ENCODE measurements at regions not wholly inside any gene's neighbourhood (a gene's known extent, or its start where the extent isn't known, plus 50 kb on each side); places are given as distances from the start of the nearest gene placed in this dataset.

DNA sequence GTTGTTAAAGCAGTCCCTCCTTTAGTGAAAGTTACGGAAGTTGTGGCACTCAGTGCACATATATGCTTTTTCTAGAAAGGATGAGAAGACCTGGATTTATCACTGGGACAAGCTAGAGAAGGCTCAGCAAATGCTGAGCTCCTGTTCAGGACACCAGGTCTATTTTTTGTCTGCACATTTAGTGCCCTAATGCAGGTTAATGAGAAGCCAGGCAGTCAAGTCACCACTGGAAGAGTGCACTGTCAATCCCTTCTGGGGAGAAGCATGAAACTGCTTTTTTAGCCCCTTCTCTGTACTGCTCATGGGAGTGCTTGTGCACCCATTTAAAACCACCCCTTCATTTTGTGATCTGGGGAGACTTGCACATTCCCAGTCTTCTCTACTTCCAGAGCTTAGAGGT lies 624.1 kb upstream of the USP24 start:
- 96 to 100% methylated on average over 1 of the region's 1 CpG for WGBS, 2 experiments (ENCODE audit: insufficient coverage in 1 of 2, insufficient read length in 1 of 2)
- no peak overlapping the region for H3K4me3 ChIP-seq (ENCODE audit: low read length)
- no peak overlapping the region for H3K27ac ChIP-seq (ENCODE audit: low read depth, low read length)
- TF ChIP-seq, protein P1, sequence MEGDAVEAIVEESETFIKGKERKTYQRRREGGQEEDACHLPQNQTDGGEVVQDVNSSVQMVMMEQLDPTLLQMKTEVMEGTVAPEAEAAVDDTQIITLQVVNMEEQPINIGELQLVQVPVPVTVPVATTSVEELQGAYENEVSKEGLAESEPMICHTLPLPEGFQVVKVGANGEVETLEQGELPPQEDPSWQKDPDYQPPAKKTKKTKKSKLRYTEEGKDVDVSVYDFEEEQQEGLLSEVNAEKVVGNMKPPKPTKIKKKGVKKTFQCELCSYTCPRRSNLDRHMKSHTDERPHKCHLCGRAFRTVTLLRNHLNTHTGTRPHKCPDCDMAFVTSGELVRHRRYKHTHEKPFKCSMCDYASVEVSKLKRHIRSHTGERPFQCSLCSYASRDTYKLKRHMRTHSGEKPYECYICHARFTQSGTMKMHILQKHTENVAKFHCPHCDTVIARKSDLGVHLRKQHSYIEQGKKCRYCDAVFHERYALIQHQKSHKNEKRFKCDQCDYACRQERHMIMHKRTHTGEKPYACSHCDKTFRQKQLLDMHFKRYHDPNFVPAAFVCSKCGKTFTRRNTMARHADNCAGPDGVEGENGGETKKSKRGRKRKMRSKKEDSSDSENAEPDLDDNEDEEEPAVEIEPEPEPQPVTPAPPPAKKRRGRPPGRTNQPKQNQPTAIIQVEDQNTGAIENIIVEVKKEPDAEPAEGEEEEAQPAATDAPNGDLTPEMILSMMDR (conservative IDR thresholded peaks at IDR 0.05): no peak
- no peak overlapping the region for H3K9ac ChIP-seq (ENCODE audit: extremely low read depth, low read length, poor library complexity, severe bottlenecking)
- Mint-ChIP-seq H3K4me1 (peaks cover 8% of the 10 kb centered on the region), H3K4me3 (no peak overlapping the region), H3K27me3 (ENCODE audit: insufficient read depth) (peaks cover 24% of the 10 kb centered on the region), H3K9me3 (no peaks in the 10 kb centered on the region), H3K36me3 (ENCODE audit: low read depth) (no peaks in the 10 kb centered on the region), H3K27ac (no peak overlapping the region)
- no peaks in the 10 kb centered on the region for H3K27me3 ChIP-seq (ENCODE audit: control insufficient read depth, insufficient read depth, low read length, poor library complexity, severe bottlenecking)
- no peaks in the 10 kb centered on the region for H3K9me3 ChIP-seq (ENCODE audit: control insufficient read depth, low read length)
- H3K4me1 ChIP-seq (ENCODE audit: control insufficient read depth, insufficient read depth, low read length): no peaks in the 10 kb centered on the region
- no peak for DNase-seq
- H3K36me3 ChIP-seq (ENCODE audit: control insufficient read depth, insufficient read depth, low read length): no peaks in the 10 kb centered on the region

DNA sequence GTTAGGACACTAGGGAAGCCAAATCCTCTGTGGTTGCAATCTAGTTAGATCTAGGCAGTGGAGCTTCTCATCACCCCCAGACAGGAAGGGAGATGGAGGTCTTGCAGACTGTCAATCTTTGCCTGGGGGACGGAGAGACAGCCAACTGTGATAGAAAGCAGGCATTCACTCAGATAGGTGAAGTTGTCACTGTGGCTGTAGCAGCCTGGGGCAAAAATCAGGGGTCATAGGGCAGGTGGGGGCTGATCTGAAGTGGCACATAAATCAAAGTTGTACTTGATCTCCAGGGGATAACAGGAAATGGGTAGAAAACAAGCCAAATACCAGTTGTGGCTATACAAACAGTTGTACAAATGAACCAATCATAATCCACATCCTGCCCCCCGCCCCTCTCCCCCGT lies 620.9 kb upstream of the USP24 start:
- Histone ChIP-seq H3K27ac (ENCODE audit: low read depth, low read length) (no peak overlapping the region), H3K27me3 (ENCODE audit: control insufficient read depth, insufficient read depth, low read length, poor library complexity, severe bottlenecking) (peaks cover 9% of the 10 kb centered on the region), H3K4me1 (ENCODE audit: control insufficient read depth, insufficient read depth, low read length) (no peaks in the 10 kb centered on the region), H3K4me3 (ENCODE audit: low read length) (no peak overlapping the region), H3K9ac (ENCODE audit: extremely low read depth, low read length, poor library complexity, severe bottlenecking) (no peak overlapping the region), H3K9me3 (ENCODE audit: control insufficient read depth, low read length) (no peaks in the 10 kb centered on the region), H3K36me3 (ENCODE audit: control insufficient read depth, insufficient read depth, low read length) (no peaks in the 10 kb centered on the region)
- H3K4me1 Mint-ChIP-seq: peaks cover 8% of the 10 kb centered on the region
- DNase-seq: no peak
- WGBS, 2 experiments (ENCODE audit: insufficient coverage in 1 of 2, insufficient read length in 1 of 2): 67 to 84% methylated on average over 1 to 3 of the region's 3 CpGs
- H3K36me3 Mint-ChIP-seq (ENCODE audit: low read depth): no peaks in the 10 kb centered on the region
- H3K27ac Mint-ChIP-seq: no peak overlapping the region
- TF ChIP-seq, protein P1 (conservative IDR thresholded peaks at IDR 0.05): no peak
- H3K9me3 Mint-ChIP-seq: no peaks in the 10 kb centered on the region
- no peak overlapping the region for H3K4me3 Mint-ChIP-seq
- H3K27me3 Mint-ChIP-seq (ENCODE audit: insufficient read depth): peaks cover 22% of the 10 kb centered on the region

GRCh38 chr1:55833529-55834091 lies 618.4 kb upstream of the USP24 start:
- H3K27me3 Mint-ChIP-seq (ENCODE audit: insufficient read depth): peaks cover 32% of the 10 kb centered on the region
- Histone ChIP-seq H3K9ac (ENCODE audit: extremely low read depth, low read length, poor library complexity, severe bottlenecking) (no peak overlapping the region), H3K9me3 (ENCODE audit: control insufficient read depth, low read length) (no peaks in the 10 kb centered on the region), H3K4me3 (ENCODE audit: low read length) (no peak overlapping the region), H3K27ac (ENCODE audit: low read depth, low read length) (no peak overlapping the region), H3K4me1 (ENCODE audit: control insufficient read depth, insufficient read depth, low read length) (no peaks in the 10 kb centered on the region), H3K27me3 (ENCODE audit: control insufficient read depth, insufficient read depth, low read length, poor library complexity, severe bottlenecking) (peaks cover 27% of the 10 kb centered on the region), H3K36me3 (ENCODE audit: control insufficient read depth, insufficient read depth, low read length) (no peaks in the 10 kb centered on the region)
- H3K9me3 Mint-ChIP-seq: no peaks in the 10 kb centered on the region
- H3K4me1 Mint-ChIP-seq: peaks cover 8% of the 10 kb centered on the region
- 92 to 100% methylated on average over 2 of the region's 2 CpGs for WGBS, 2 experiments (ENCODE audit: insufficient coverage in 1 of 2, insufficient read length in 1 of 2)
- no peaks in the 10 kb centered on the region for H3K36me3 Mint-ChIP-seq (ENCODE audit: low read depth)
- H3K4me3 Mint-ChIP-seq: no peak overlapping the region
- TF ChIP-seq, protein P1 (conservative IDR thresholded peaks at IDR 0.05): no peak
- H3K27ac Mint-ChIP-seq: no peak overlapping the region
- no peak for DNase-seq

All from endodermal cell (in vitro differentiated cells).